HL-60 (cell line): ENCODE measurements at regions not wholly inside any gene's neighbourhood (a gene's known extent, or its start where the extent isn't known, plus 50 kb on each side); places are given as distances from the start of the nearest gene placed in this dataset.

Experiments
- DNase-seq, 2 experiments: peaks; one replicate each; pipeline ENCODE4 v3.0.0-alpha.2; 2010 to 2020; ENCODE audit warnings: low read depth in 1 of 2, low spot score in 1 of 2
- H3K27ac ChIP-seq: fragments of 250-450 bp; sonication (Bioruptor Pico); replicated peaks from 2 replicates; pipeline ENCODE4 v1.5.1; 2020; ENCODE audit warnings: mild to moderate bottlenecking, moderate library complexity
- H3K27me3 ChIP-seq: fragments of 250-450 bp; sonication (Bioruptor Pico); 2 replicates; pipeline ENCODE4 v1.5.1; 2021; ENCODE audit warnings: mild to moderate bottlenecking, moderate library complexity; ENCODE audit not compliant: insufficient read depth, poor library complexity, severe bottlenecking
- H3K4me3 ChIP-seq: replicated peaks from 2 replicates; pipeline ENCODE4 v1.5.1; 2011; ENCODE audit warnings: mild to moderate bottlenecking, control low read depth, low read length; ENCODE audit not compliant: insufficient read depth
- CTCF ChIP-seq: IDR thresholded peaks from one replicate; pipeline ENCODE4 v1.5.1; 2011; ENCODE audit warnings: low read length, control low read depth, inconsistent platforms; ENCODE audit not compliant: insufficient read depth
- GABPA ChIP-seq: IDR thresholded peaks from 2 replicates; pipeline ENCODE4 v1.6.1; 2012; ENCODE audit warnings: low read depth
- POLR2AphosphoS5 ChIP-seq: IDR thresholded peaks from 2 replicates; pipeline ENCODE4 v1.6.1; 2012; ENCODE audit warnings: low read depth
- REST ChIP-seq: IDR thresholded peaks from 2 replicates; pipeline ENCODE4 v1.6.1; 2012; ENCODE audit warnings: low read depth; ENCODE audit not compliant: insufficient replicate concordance
- SPI1 ChIP-seq: IDR thresholded peaks from 2 replicates; pipeline ENCODE4 v1.6.1; 2012; ENCODE audit warnings: low read depth, mild to moderate bottlenecking, borderline replicate concordance

- no peaks in the 10 kb centered on the region for H3K27me3 ChIP-seq
- no peak overlapping the region for H3K4me3 ChIP-seq
- no peak for TF ChIP-seq POLR2AphosphoS5
- DNase-seq: no peak
- no peak overlapping the region for H3K27ac ChIP-seq
Measured at GRCh38 chr9:20243841-20244240, 378.5 kb downstream of the MLLT3 start.

- DNase-seq: peak in 1 of 2 experiments; percentile 0
- no peaks in the 10 kb centered on the region for H3K27me3 ChIP-seq
- TF ChIP-seq GABPA (no peak), CTCF (no peak), SPI1 (no peak), POLR2AphosphoS5 (no peak), REST (no peak)
- no peak overlapping the region for H3K27ac ChIP-seq
- H3K4me3 ChIP-seq: no peak overlapping the region
Measured at GRCh38 chr9:20242510-20243189, 379.6 kb downstream of the MLLT3 start.

- no peak overlapping the region for H3K4me3 ChIP-seq
- TF ChIP-seq POLR2AphosphoS5: no peak
- no peak for TF ChIP-seq CTCF
- TF ChIP-seq GABPA: no peak
- no peak for DNase-seq
- no peak overlapping the region for H3K27ac ChIP-seq
- H3K27me3 ChIP-seq: no peaks in the 10 kb centered on the region
Measured at GRCh38 chr9:20240498-20240897, 381.8 kb downstream of the MLLT3 start.

GRCh38 chr9:20238921-20239320 is 383.4 kb downstream of the MLLT3 start:
- H3K27ac ChIP-seq: no peak overlapping the region
- no peak overlapping the region for H3K4me3 ChIP-seq
- no peak for DNase-seq
- TF ChIP-seq CTCF: no peak
- no peak for TF ChIP-seq REST
- TF ChIP-seq GABPA: no peak
- TF ChIP-seq SPI1: no peak
- no peak for TF ChIP-seq POLR2AphosphoS5
- no peaks in the 10 kb centered on the region for H3K27me3 ChIP-seq
